Skin epidermis (tissue), 12 donors: ENCODE measurements at regions not wholly inside any gene's neighbourhood (a gene's known extent, or its start where the extent isn't known, plus 50 kb on each side); places are given as distances from the start of the nearest gene placed in this dataset.

Source experiments
- H3K27ac ChIP-seq, 21 experiments: fragments of 200-600 bp; sonication (generic) in 11 of 21; one replicate each; pipeline ENCODE4 v1.5.0; 2020; ENCODE audit warnings: mild to moderate bottlenecking in 3 of 21, inconsistent platforms in 2 of 21, moderate library complexity in 2 of 21
- H3K4me3 ChIP-seq, 7 experiments: fragments of 200-600 bp; sonication (generic) in 2 of 7; one replicate each; pipeline ENCODE4 v1.5.0; 2020; ENCODE audit warnings: inconsistent platforms in 2 of 7, mild to moderate bottlenecking in 2 of 7, moderate library complexity in 1 of 7

GRCh38 chr10:56836659-56837058 is 475.6 kb upstream of the ZWINT start:
- Histone ChIP-seq H3K4me3 (no peak overlapping the region), H3K27ac (no peak overlapping the region)

GRCh38 chr10:56831681-56832080 is 470.6 kb upstream of the ZWINT start:
- Histone ChIP-seq H3K4me3 (no peak overlapping the region), H3K27ac (no peak overlapping the region)

GRCh38 chr10:56823849-56824248 is 462.8 kb upstream of the ZWINT start:
- no peak overlapping the region for H3K4me3 ChIP-seq
- no peak overlapping the region for H3K27ac ChIP-seq

GRCh38 chr10:56805022-56805421 is 444.0 kb upstream of the ZWINT start:
- Histone ChIP-seq H3K4me3 (no peak overlapping the region), H3K27ac (no peak overlapping the region)

- no peak overlapping the region for H3K4me3 ChIP-seq
- H3K27ac ChIP-seq, result no peak overlapping the region
These were observed 424.2 kb upstream of the ZWINT start for GRCh38 chr10:56785292-56785691.

- Histone ChIP-seq H3K4me3 (no peak overlapping the region), H3K27ac (no peak overlapping the region)
These were observed 421.4 kb upstream of the ZWINT start for GRCh38 chr10:56782503-56782902.

- H3K4me3 ChIP-seq, result no peak overlapping the region
- H3K27ac ChIP-seq, result no peak overlapping the region
These were observed 410.3 kb upstream of the ZWINT start for GRCh38 chr10:56771343-56771742.

DNA sequence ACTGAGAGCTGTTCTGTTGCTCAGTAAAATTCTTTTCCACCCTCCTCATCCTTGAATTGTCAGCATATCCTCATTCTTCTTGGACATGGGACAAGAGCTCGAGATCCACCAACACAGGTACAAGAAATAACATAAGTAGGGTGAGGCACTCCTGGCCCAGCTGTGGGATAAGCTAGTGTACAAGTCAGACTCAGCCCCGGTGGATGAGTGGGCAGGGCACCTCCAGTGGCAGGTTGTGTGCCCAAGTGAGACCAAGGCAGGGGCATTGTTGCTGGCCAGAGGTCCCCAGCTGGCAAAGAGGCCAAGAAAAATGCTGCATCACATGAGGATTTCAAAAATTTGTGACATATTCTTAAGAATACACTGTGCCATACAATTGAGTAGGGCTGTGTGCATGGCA is 402.0 kb upstream of the ZWINT start:
- no peak overlapping the region for H3K4me3 ChIP-seq
- no peak overlapping the region for H3K27ac ChIP-seq

- no peak overlapping the region for H3K27ac ChIP-seq
- H3K4me3 ChIP-seq, result no peak overlapping the region
These were observed 384.4 kb upstream of the ZWINT start for GRCh38 chr10:56745490-56745889.

GRCh38 chr10:56728349-56728748 is 367.3 kb upstream of the ZWINT start:
- Histone ChIP-seq H3K4me3 (no peak overlapping the region), H3K27ac (no peak overlapping the region)

- no peak overlapping the region for H3K27ac ChIP-seq
- H3K4me3 ChIP-seq, result no peak overlapping the region
These were observed 361.9 kb upstream of the ZWINT start for GRCh38 chr10:56722912-56723311.

DNA sequence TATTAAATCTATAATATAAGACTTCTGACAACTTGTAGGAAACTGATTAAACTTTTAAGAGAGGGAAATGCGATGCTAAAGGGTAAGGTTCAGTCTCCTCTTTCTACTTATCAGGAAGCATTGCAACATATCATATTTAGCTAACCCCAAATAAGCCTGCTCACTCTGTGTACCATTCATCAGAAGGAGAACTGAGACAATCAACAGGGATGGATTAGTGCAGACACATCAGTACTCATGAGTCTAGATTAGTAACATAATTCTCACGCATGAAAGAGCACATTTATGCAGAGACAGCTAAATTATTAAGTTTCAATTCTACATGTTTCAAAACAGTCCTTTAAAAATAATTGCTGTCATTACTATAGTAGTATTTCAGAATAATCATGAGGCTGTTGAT is 354.2 kb upstream of the ZWINT start:
- H3K27ac ChIP-seq, result no peak overlapping the region
- H3K4me3 ChIP-seq, result no peak overlapping the region

DNA sequence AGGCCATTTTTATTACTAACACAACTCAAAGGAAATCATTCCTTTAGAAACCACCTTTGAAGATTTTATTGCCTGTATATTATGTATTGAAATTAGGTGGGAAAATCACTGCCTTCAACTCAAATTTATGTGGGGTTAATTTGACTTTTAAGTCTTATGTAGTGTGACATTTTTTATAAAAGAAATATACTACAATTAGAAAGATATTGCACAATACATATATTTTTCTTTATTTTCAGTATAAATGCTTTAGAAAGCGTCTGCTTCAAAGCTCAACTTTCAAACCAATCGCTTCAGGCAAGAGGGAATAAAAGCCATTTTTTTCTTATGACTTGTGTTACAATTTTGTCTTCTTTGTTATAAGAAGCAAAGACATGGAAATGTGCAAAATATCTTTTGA is 337.4 kb upstream of the ZWINT start:
- Histone ChIP-seq H3K4me3 (no peak overlapping the region), H3K27ac (no peak overlapping the region)

- no peak overlapping the region for H3K27ac ChIP-seq
- H3K4me3 ChIP-seq, result no peak overlapping the region
These were observed 318.5 kb upstream of the ZWINT start for GRCh38 chr10:56679578-56679977.

DNA sequence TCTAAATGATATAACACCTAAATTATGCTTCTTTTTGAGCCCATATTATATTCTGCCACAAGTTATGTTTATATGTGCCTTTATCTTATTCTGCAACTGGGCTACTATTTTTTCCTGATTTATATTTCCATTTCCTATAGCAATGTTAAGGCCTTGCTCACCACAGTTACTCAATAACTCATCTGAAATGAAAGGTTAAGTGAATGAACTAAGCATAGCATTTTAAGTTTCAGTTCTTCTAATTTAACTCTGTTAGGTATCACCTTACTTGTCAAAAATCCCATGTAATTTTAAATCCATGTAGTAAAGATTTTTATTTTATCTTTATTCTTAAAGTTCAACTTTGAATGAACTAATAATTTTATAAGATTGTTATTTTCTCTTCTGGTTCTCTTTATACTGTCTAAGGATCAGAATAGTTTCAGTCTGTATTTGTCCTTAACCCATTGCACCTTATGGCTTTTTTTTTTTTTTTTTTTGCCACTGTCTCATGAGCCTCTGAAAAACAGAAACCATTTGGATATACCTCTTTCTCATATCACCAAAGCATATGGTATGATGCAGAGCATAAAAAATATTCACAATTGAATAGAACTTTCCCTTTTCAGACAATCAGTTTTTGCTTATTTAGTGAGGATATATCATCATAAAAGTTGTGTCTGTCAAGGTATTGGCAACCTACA is 301.8 kb upstream of the ZWINT start:
- Histone ChIP-seq H3K4me3 (no peak overlapping the region), H3K27ac (no peak overlapping the region)

- H3K4me3 ChIP-seq, result no peak overlapping the region
- no peak overlapping the region for H3K27ac ChIP-seq
These were observed 292.2 kb upstream of the ZWINT start for GRCh38 chr10:56653289-56653688.

- H3K4me3 ChIP-seq, result no peak overlapping the region
- no peak overlapping the region for H3K27ac ChIP-seq
These were observed 285.5 kb upstream of the ZWINT start for GRCh38 chr10:56646329-56647111.

DNA sequence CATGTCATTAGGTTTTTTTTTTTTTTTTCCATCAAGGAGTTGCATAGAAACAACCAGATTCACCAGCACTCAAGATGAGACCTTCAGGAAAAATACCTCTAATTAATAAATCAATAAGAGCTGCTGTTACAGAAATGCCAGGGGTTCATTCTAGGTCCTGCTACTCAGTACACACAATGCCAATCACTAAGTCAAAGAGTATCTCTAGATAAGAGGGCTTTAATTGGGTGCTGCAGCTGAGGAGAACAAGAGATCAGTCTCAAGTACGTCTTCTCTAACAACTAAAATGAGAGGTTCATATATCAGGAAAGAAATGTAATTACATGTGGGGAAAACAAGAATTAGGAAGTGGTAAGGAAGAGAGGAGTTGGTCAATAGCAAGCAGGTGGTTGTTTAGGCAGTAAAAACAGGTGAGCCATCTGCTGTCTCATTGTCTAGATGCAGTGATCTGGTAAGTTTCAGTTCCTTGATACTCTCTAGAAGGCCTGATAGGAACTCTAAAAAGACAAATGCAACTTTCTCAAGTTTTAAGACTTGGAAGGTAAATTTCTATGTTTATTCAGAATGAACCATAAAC is 272.9 kb upstream of the ZWINT start:
- no peak overlapping the region for H3K4me3 ChIP-seq
- no peak overlapping the region for H3K27ac ChIP-seq

- no peak overlapping the region for H3K27ac ChIP-seq
- no peak overlapping the region for H3K4me3 ChIP-seq
These were observed 271.5 kb upstream of the ZWINT start for GRCh38 chr10:56632537-56632936.

- H3K4me3 ChIP-seq, result no peak overlapping the region
- H3K27ac ChIP-seq, result no peak overlapping the region
These were observed 263.0 kb upstream of the ZWINT start for GRCh38 chr10:56624082-56624481.

DNA sequence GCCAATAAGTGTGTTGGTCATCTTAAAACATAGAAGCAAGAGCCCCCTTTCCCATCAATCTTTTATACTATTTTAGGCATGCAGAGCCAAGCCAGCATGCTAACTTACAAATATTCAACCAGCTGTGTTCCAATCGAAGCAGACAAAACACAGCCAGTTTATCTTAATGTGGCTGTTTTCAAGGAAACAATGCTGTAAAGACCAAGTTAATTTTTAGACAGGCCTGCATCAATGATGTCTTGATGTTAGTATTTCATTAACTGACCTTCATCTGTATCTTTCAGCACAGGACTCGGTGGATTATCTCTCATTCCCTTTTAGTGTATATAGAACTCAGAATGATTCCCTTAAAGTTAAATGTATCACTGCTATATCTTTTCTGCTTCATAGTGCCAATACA is 262.0 kb upstream of the ZWINT start:
- H3K4me3 ChIP-seq, result no peak overlapping the region
- no peak overlapping the region for H3K27ac ChIP-seq
